NCI-H2196 (cell line): ENCODE measurements at regions not wholly inside any gene's neighbourhood (a gene's known extent, or its start where the extent isn't known, plus 50 kb on each side); places are given as distances from the start of the nearest gene placed in this dataset.
"Not testable (repeated sequence)": the region's sequence is repeated elsewhere in the genome, so short reads cannot be mapped to it uniquely, and the experiment has no call there.

ENCODE experiments used
- DNase-seq: peaks from one replicate; lab custom pipeline; 2025; ENCODE audit not compliant: unreplicated experiment; lab: John Stamatoyannopoulos, UW

- DNase-seq, result not testable (repeated sequence)
Observed at GRCh38 chr7:65069476-65069875, 63.0 kb upstream of the ERV3-1 start.

DNA sequence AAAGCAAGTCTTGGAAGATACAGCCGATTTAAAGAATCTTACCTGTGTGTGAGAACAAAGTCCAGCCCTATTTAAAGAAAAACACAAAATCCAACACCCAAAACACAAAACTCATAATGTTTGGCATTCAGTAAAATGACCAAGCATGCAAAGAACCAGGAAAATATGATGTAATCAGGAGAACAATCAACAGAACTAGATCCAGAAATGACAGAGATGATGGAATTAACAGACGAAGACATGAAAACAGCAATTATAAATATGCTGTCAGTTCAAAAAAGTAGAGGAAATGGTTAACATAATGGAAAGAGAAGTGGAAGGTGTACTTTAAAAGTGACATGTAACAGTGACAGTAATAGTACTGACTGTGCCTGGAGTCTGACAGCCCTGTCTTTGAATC is 56.1 kb upstream of the ERV3-1 start:
- not testable (repeated sequence) for DNase-seq

GRCh38 chr7:65059247-65059646 is 52.8 kb upstream of the ERV3-1 start:
- DNase-seq, result not testable (repeated sequence)
